Lung (tissue), 11 donors: ENCODE measurements at regions not wholly inside any gene's neighbourhood (a gene's known extent, or its start where the extent isn't known, plus 50 kb on each side); places are given as distances from the start of the nearest gene placed in this dataset.
A peak's percentile ranks its signal among the peaks of the same experiment; 100 is the strongest.

Experiments
- ATAC-seq: fragments of 200-7000 bp; cut with Tn5 transposase; one replicate; pipeline ENCODE4 v1.9.1; 2020; ENCODE audit warnings: moderate number of reproducible peaks; ENCODE audit not compliant: insufficient read depth, low FRiP score
- DNase-seq, 3 donors: peaks; one replicate each; pipeline ENCODE4 v3.0.0-alpha.2; 2013 to 2017
- H3K27ac ChIP-seq, 2 donors: one replicate each; pipeline ENCODE4 v1.5.1; 2013; ENCODE audit warnings: mild to moderate bottlenecking in 2 of 2, moderate library complexity in 2 of 2, control low read depth in 1 of 2, inconsistent platforms in 1 of 2, low read depth in 1 of 2, low read length in 1 of 2
- H3K27me3 ChIP-seq, 3 donors: one replicate each; pipeline ENCODE4 v1.5.1; 2013; ENCODE audit warnings: low read length in 2 of 3; ENCODE audit not compliant: control insufficient read depth in 3 of 3, insufficient read depth in 3 of 3
- H3K36me3 ChIP-seq, 4 donors: one replicate each; pipeline ENCODE4 v1.5.1; 2013; ENCODE audit warnings: low read length in 4 of 4, mild to moderate bottlenecking in 1 of 4, moderate library complexity in 1 of 4; ENCODE audit not compliant: control insufficient read depth in 4 of 4, insufficient read depth in 4 of 4
- H3K4me1 ChIP-seq, 5 donors: one replicate each; pipeline ENCODE4 v1.5.1; 2013; ENCODE audit warnings: low read length in 5 of 5, mild to moderate bottlenecking in 2 of 5, moderate library complexity in 1 of 5; ENCODE audit not compliant: control insufficient read depth in 5 of 5, insufficient read depth in 5 of 5
- H3K4me3 ChIP-seq: one replicate; pipeline ENCODE4 v1.5.1; 2013; ENCODE audit warnings: mild to moderate bottlenecking, control low read depth, moderate library complexity
- H3K9ac ChIP-seq, 2 donors: one replicate each; pipeline ENCODE4 v1.5.1; 2013; ENCODE audit warnings: low read length in 2 of 2, control low read depth in 1 of 2; ENCODE audit not compliant: insufficient read depth in 1 of 2
- H3K9me3 ChIP-seq, 4 donors: one replicate each; pipeline ENCODE4 v1.5.1; 2013; ENCODE audit warnings: low read length in 3 of 4, mild to moderate bottlenecking in 1 of 4, moderate library complexity in 1 of 4; ENCODE audit not compliant: control insufficient read depth in 4 of 4, insufficient read depth in 3 of 4
- CTCF ChIP-seq: IDR thresholded peaks from 2 replicates; pipeline ENCODE4 v1.5.1; 2012; ENCODE audit warnings: mild to moderate bottlenecking; ENCODE audit errors: control extremely low read depth, extremely low read depth
- WGBS, 2 donors: extraction: QIAGEN DNeasy Blood & Tissue Kit; methylation state at CpG; one replicate each; pipeline ENCODE4 v1.1.7; 2013; 5-methylcytosine and 5-hydroxymethylcytosine counted together
- donor health status: control.
- donor health status: control.
- donor health status: Bipolar disorder and iron deficiency.
- donor health status: healthy.
- donor health status: DM: yes; HTN: yes; CAD: no.

- ATAC-seq (no peak), DNase-seq (no peak)
- H3K36me3 ChIP-seq = no peaks in the 10 kb centered on the region
Observed at GRCh38 chr15:95162531-95162930, 931.2 kb downstream of the MCTP2 start.

GRCh38 chr15:95162967-95163531 lies 931.7 kb downstream of the MCTP2 start:
- no peaks in the 10 kb centered on the region for H3K27me3 ChIP-seq
- peaks cover 0 to 3% (median 0%) of the 10 kb centered on the region in 5 donors for H3K4me1 ChIP-seq
- ATAC-seq (no peak), DNase-seq (no peak)
- peak overlapping the region in 1 of 2 donors; percentile 1 for H3K27ac ChIP-seq
- no peaks in the 10 kb centered on the region for H3K36me3 ChIP-seq
- H3K9ac ChIP-seq = no peak overlapping the region
- WGBS, 2 donors = 77 to 82% methylated on average over 7 of the region's 7 CpGs
- no peaks in the 10 kb centered on the region for H3K9me3 ChIP-seq
- no peak overlapping the region for H3K4me3 ChIP-seq
- TF ChIP-seq CTCF = no peak

More at GRCh38 chr15:95162531-95162930, 931.2 kb downstream of the MCTP2 start:
- Histone ChIP-seq H3K9ac (no peak overlapping the region), H3K4me1 (peaks cover 0 to 3% (median 0%) of the 10 kb centered on the region in 5 donors), H3K9me3 (no peaks in the 10 kb centered on the region), H3K27me3 (no peaks in the 10 kb centered on the region), H3K4me3 (no peak overlapping the region), H3K27ac (no peak overlapping the region)
- TF ChIP-seq CTCF = no peak

GRCh38 chr15:95168152-95168551 lies 936.8 kb downstream of the MCTP2 start:
- Histone ChIP-seq H3K9me3 (no peaks in the 10 kb centered on the region), H3K27ac (no peak overlapping the region), H3K4me1 (peaks cover 0 to 25% (median 7%) of the 10 kb centered on the region in 5 donors), H3K4me3 (no peak overlapping the region), H3K9ac (no peak overlapping the region), H3K27me3 (no peaks in the 10 kb centered on the region), H3K36me3 (no peaks in the 10 kb centered on the region)
- DNase-seq (no peak), ATAC-seq (no peak)
- 55 to 87% methylated on average over 1 of the region's 1 CpG for WGBS, 2 donors
- no peak for TF ChIP-seq CTCF

GRCh38 chr15:95168951-95169431 lies 937.6 kb downstream of the MCTP2 start:
- no peak overlapping the region for H3K9ac ChIP-seq
- ATAC-seq (no peak), DNase-seq (peak in 2 of 3 donors; percentile 46 to 53)
- H3K4me1 ChIP-seq = peaks cover 0 to 33% (median 13%) of the 10 kb centered on the region in 5 donors
- WGBS, 2 donors = 21 to 34% methylated on average over 5 of the region's 5 CpGs
- H3K27me3 ChIP-seq = no peaks in the 10 kb centered on the region
- no peak overlapping the region for H3K27ac ChIP-seq
- no peak overlapping the region for H3K4me3 ChIP-seq
- no peak for TF ChIP-seq CTCF
- no peaks in the 10 kb centered on the region for H3K9me3 ChIP-seq
- H3K36me3 ChIP-seq = no peaks in the 10 kb centered on the region
